ENCODE measurements at regions not wholly inside any gene's neighbourhood (a gene's known extent, or its start where the extent isn't known, plus 50 kb on each side); places are given as distances from the start of the nearest gene placed in this dataset.

DNA sequence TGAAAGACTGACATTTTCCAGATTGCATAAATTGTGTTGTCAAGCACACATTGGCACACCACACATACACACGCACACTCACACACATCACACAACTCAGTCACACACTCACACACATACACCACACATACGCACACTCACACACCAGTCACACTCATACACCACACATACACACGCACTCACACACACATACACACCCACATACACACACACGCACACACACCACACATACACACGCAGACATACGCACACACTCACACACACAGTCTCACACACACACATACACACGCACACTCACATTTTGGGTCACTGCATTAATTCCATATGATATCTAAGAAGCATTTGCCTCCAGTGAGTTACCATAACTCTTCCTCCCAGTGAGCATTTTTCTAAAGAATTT lies 578.3 kb upstream of the FRG1 start:
- Mint-ChIP-seq H3K27ac (no peak overlapping the region), H3K4me1 (no peaks in the 10 kb centered on the region), H3K36me3 (ENCODE audit: low read depth) (no peaks in the 10 kb centered on the region), H3K4me3 (no peak overlapping the region), H3K27me3 (ENCODE audit: insufficient read depth) (no peaks in the 10 kb centered on the region), H3K9me3 (peaks cover 54% of the 10 kb centered on the region)
- Histone ChIP-seq H3K27ac (ENCODE audit: low read depth, low read length) (no peak overlapping the region), H3K4me1 (ENCODE audit: control insufficient read depth, insufficient read depth, low read length) (no peaks in the 10 kb centered on the region), H3K4me3 (ENCODE audit: low read length) (no peak overlapping the region), H3K27me3 (ENCODE audit: control insufficient read depth, insufficient read depth, low read length, poor library complexity, severe bottlenecking) (no peaks in the 10 kb centered on the region), H3K9me3 (ENCODE audit: control insufficient read depth, low read length) (no peaks in the 10 kb centered on the region), H3K9ac (ENCODE audit: extremely low read depth, low read length, poor library complexity, severe bottlenecking) (no peak overlapping the region), H3K36me3 (ENCODE audit: control insufficient read depth, insufficient read depth, low read length) (no peaks in the 10 kb centered on the region)
- no peak for DNase-seq
- WGBS, 2 experiments (ENCODE audit: insufficient coverage in 1 of 2, insufficient read length in 1 of 2): 89 to 97% methylated on average over 5 to 7 of the region's 7 CpGs
- TF ChIP-seq, protein P1, sequence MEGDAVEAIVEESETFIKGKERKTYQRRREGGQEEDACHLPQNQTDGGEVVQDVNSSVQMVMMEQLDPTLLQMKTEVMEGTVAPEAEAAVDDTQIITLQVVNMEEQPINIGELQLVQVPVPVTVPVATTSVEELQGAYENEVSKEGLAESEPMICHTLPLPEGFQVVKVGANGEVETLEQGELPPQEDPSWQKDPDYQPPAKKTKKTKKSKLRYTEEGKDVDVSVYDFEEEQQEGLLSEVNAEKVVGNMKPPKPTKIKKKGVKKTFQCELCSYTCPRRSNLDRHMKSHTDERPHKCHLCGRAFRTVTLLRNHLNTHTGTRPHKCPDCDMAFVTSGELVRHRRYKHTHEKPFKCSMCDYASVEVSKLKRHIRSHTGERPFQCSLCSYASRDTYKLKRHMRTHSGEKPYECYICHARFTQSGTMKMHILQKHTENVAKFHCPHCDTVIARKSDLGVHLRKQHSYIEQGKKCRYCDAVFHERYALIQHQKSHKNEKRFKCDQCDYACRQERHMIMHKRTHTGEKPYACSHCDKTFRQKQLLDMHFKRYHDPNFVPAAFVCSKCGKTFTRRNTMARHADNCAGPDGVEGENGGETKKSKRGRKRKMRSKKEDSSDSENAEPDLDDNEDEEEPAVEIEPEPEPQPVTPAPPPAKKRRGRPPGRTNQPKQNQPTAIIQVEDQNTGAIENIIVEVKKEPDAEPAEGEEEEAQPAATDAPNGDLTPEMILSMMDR (conservative IDR thresholded peaks at IDR 0.05): no peak

- H3K36me3 Mint-ChIP-seq (ENCODE audit: low read depth): no peaks in the 10 kb centered on the region
- no peak for DNase-seq
- Histone ChIP-seq H3K27ac (ENCODE audit: low read depth, low read length) (no peak overlapping the region), H3K4me1 (ENCODE audit: control insufficient read depth, insufficient read depth, low read length) (no peaks in the 10 kb centered on the region), H3K9me3 (ENCODE audit: control insufficient read depth, low read length) (no peaks in the 10 kb centered on the region), H3K36me3 (ENCODE audit: control insufficient read depth, insufficient read depth, low read length) (no peaks in the 10 kb centered on the region), H3K9ac (ENCODE audit: extremely low read depth, low read length, poor library complexity, severe bottlenecking) (no peak overlapping the region), H3K27me3 (ENCODE audit: control insufficient read depth, insufficient read depth, low read length, poor library complexity, severe bottlenecking) (no peaks in the 10 kb centered on the region), H3K4me3 (ENCODE audit: low read length) (no peak overlapping the region)
- 89 to 96% methylated on average over 17 to 44 of the region's 44 CpGs for WGBS, 2 experiments (ENCODE audit: insufficient coverage in 1 of 2, insufficient read length in 1 of 2)
- no peak overlapping the region for H3K27ac Mint-ChIP-seq
- TF ChIP-seq, protein P1 (conservative IDR thresholded peaks at IDR 0.05): no peak
- H3K4me1 Mint-ChIP-seq: no peaks in the 10 kb centered on the region
- H3K9me3 Mint-ChIP-seq: peaks cover 54% of the 10 kb centered on the region
- no peaks in the 10 kb centered on the region for H3K27me3 Mint-ChIP-seq (ENCODE audit: insufficient read depth)
- no peak overlapping the region for H3K4me3 Mint-ChIP-seq
These were observed 576.6 kb upstream of the FRG1 start for GRCh38 chr4:189364032-189364449.

- Histone ChIP-seq H3K9me3 (ENCODE audit: control insufficient read depth, low read length) (no peaks in the 10 kb centered on the region), H3K27me3 (ENCODE audit: control insufficient read depth, insufficient read depth, low read length, poor library complexity, severe bottlenecking) (no peaks in the 10 kb centered on the region), H3K27ac (ENCODE audit: low read depth, low read length) (no peak overlapping the region), H3K9ac (ENCODE audit: extremely low read depth, low read length, poor library complexity, severe bottlenecking) (no peak overlapping the region), H3K36me3 (ENCODE audit: control insufficient read depth, insufficient read depth, low read length) (no peaks in the 10 kb centered on the region), H3K4me1 (ENCODE audit: control insufficient read depth, insufficient read depth, low read length) (no peaks in the 10 kb centered on the region), H3K4me3 (ENCODE audit: low read length) (no peak overlapping the region)
- DNase-seq: no peak
- H3K4me3 Mint-ChIP-seq: no peak overlapping the region
- no peaks in the 10 kb centered on the region for H3K27me3 Mint-ChIP-seq (ENCODE audit: insufficient read depth)
- no peaks in the 10 kb centered on the region for H3K4me1 Mint-ChIP-seq
- no peak overlapping the region for H3K27ac Mint-ChIP-seq
- TF ChIP-seq, protein P1 (conservative IDR thresholded peaks at IDR 0.05): no peak
- WGBS, 2 experiments (ENCODE audit: insufficient coverage in 1 of 2, insufficient read length in 1 of 2): 88 to 90% methylated on average over 3 to 5 of the region's 6 CpGs
- H3K36me3 Mint-ChIP-seq (ENCODE audit: low read depth): no peaks in the 10 kb centered on the region
- H3K9me3 Mint-ChIP-seq: peaks cover 46% of the 10 kb centered on the region
These were observed 575.2 kb upstream of the FRG1 start for GRCh38 chr4:189365451-189365850.

Data from endodermal cell (in vitro differentiated cells).